ENCODE measurements at regions not wholly inside any gene's neighbourhood (a gene's known extent, or its start where the extent isn't known, plus 50 kb on each side); places are given as distances from the start of the nearest gene placed in this dataset.

- Histone ChIP-seq H3K4me3 (no peak overlapping the region), H3K4me1 (no peaks in the 10 kb centered on the region), H3K27ac (no peak overlapping the region), H3K9me3 (no peaks in the 10 kb centered on the region), H3K4me2 (no peak overlapping the region)
- ATAC-seq (no peak), DNase-seq (ENCODE audit: low read depth in 1 of 2, low spot score in 1 of 2) (no peak), FAIRE-seq (no peak)
- TF ChIP-seq MAFK (IDR thresholded peaks at IDR 0.05; ENCODE audit: partially characterized antibody) (no peak), NR3C1 (IDR thresholded peaks at IDR 0.05) (no peak), ZNF302 (CRISPR knock-in tag; IDR thresholded peaks at IDR 0.05) (no peak), PHF8 (IDR thresholded peaks at IDR 0.05; ENCODE audit: borderline replicate concordance, low read depth) (no peak), BCL3 (IDR thresholded peaks at IDR 0.05) (no peak), ZFP36 (IDR thresholded peaks at IDR 0.05; ENCODE audit: borderline replicate concordance, partially characterized antibody) (no peak), ATOH8 (CRISPR knock-in tag; IDR thresholded peaks at IDR 0.05; ENCODE audit: low read depth) (no peak), JUNB (IDR thresholded peaks at IDR 0.05) (no peak), FOSL2 (IDR thresholded peaks at IDR 0.05) (no peak), FOSL2 (CRISPR knock-in tag; IDR thresholded peaks at IDR 0.05) (no peak), RFX5 (IDR thresholded peaks at IDR 0.05) (no peak)
- CTCF ChIA-PET, result no interaction called here
- POLR2A ChIA-PET, result no interaction called here
These were observed 710.0 kb downstream of the LRFN5 start for GRCh38 chr14:42316693-42317092.

GRCh38 chr14:42311876-42312275 is 705.2 kb downstream of the LRFN5 start:
- WGBS (ENCODE audit: missing lambda C conversion rate), result 50% methylated on average over 9 of the region's 9 CpGs
- no peak overlapping the region for H3K27ac ChIP-seq
- no peak for TF ChIP-seq ATOH8 (CRISPR knock-in tag; IDR thresholded peaks at IDR 0.05; ENCODE audit: low read depth)
- no peak for TF ChIP-seq SMC3 (IDR thresholded peaks at IDR 0.05)
- TF ChIP-seq NR3C1 (IDR thresholded peaks at IDR 0.05), result no peak
- TF ChIP-seq TFCP2L1 (CRISPR knock-in tag; IDR thresholded peaks at IDR 0.05), result no peak
- TF ChIP-seq NFE2L2 (conservative IDR thresholded peaks at IDR 0.05; ENCODE audit: low read length), result no peak
- no peak for TF ChIP-seq HOXA7 (CRISPR knock-in tag; IDR thresholded peaks at IDR 0.05)
- TF ChIP-seq CHD2 (IDR thresholded peaks at IDR 0.05; ENCODE audit: low read length, partially characterized antibody), result no peak
- no peak for TF ChIP-seq BCL3 (IDR thresholded peaks at IDR 0.05)
- TF ChIP-seq E2F6 (IDR thresholded peaks at IDR 0.05; ENCODE audit: borderline replicate concordance, low read depth), result no peak
- no peak for TF ChIP-seq HOXB13 (CRISPR knock-in tag; IDR thresholded peaks at IDR 0.05; ENCODE audit: low read depth)
- no peaks in the 10 kb centered on the region for H3K4me1 ChIP-seq
- no peak for DNase-seq (ENCODE audit: low read depth in 1 of 2, low spot score in 1 of 2)
- no peak for FAIRE-seq
- CTCF ChIA-PET, result no interaction called here
- POLR2A ChIA-PET, result no interaction called here
- no peaks in the 10 kb centered on the region for H3K9me3 ChIP-seq
- H3K4me2 ChIP-seq, result no peak overlapping the region
- H3K4me3 ChIP-seq, result no peak overlapping the region
- no peak for ATAC-seq

GRCh38 chr14:42307239-42307825 is 700.7 kb downstream of the LRFN5 start:
- 18% methylated on average over 5 of the region's 5 CpGs for WGBS (ENCODE audit: missing lambda C conversion rate)
- FAIRE-seq, result no peak

More at GRCh38 chr14:42307239-42307825, 700.7 kb downstream of the LRFN5 start:
- TF ChIP-seq HEYL (CRISPR knock-in tag; IDR thresholded peaks at IDR 0.05), result no peak
- TF ChIP-seq BCL3 (IDR thresholded peaks at IDR 0.05), result no peak
- no peak for TF ChIP-seq EP300 (IDR thresholded peaks at IDR 0.05)
- no peak for TF ChIP-seq BHLHE40 (IDR thresholded peaks at IDR 0.05; ENCODE audit: low read depth, low read length)
- TF ChIP-seq ZFP36 (IDR thresholded peaks at IDR 0.05; ENCODE audit: borderline replicate concordance, partially characterized antibody), result no peak
- no peak for TF ChIP-seq MAX (IDR thresholded peaks at IDR 0.05)
- TF ChIP-seq POLR2A (IDR thresholded peaks at IDR 0.05; ENCODE audit: low read length), result no peak
- no peak for TF ChIP-seq JUNB (IDR thresholded peaks at IDR 0.05)
- no peak for TF ChIP-seq ESRRA (IDR thresholded peaks at IDR 0.05; ENCODE audit: borderline replicate concordance, low read length)
- no peak for TF ChIP-seq KDM5A (IDR thresholded peaks at IDR 0.05)
- TF ChIP-seq NFE2L2 (conservative IDR thresholded peaks at IDR 0.05; ENCODE audit: low read length), result no peak
- TF ChIP-seq USF2 (IDR thresholded peaks at IDR 0.05), result no peak
- H3K9me3 ChIP-seq, result no peaks in the 10 kb centered on the region
- ChIA-PET POLR2A (no interaction called here), CTCF (no interaction called here)
- H3K4me3 ChIP-seq, result no peak overlapping the region
- no peaks in the 10 kb centered on the region for H3K4me1 ChIP-seq
- no peak overlapping the region for H3K4me2 ChIP-seq
- ATAC-seq, result no peak
- no peak for DNase-seq (ENCODE audit: low read depth in 1 of 2, low spot score in 1 of 2)
- H3K27ac ChIP-seq, result no peak overlapping the region
